ENCODE measurements at regions not wholly inside any gene's neighbourhood (a gene's known extent, or its start where the extent isn't known, plus 50 kb on each side); places are given as distances from the start of the nearest gene placed in this dataset.

DNA sequence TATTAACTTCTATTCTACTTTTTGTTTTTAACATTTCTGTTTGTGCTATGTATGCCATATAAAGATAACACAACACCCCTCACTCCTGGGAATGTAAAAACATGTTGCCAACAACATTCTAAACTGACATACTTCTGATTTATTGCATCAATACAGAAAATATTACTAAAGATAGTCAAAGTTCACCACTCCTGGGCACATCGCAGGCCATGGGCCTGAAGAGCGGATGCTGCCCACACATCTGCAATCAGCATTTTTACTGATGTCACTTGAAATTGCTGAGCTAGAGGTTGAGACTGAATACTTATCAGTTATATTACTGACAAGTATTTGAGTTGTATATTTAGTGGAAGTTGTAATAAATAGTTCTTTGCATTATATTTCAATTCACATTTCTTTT, 711.9 kb upstream of the EPHA7 start (continued):
- TF ChIP-seq, protein P1, sequence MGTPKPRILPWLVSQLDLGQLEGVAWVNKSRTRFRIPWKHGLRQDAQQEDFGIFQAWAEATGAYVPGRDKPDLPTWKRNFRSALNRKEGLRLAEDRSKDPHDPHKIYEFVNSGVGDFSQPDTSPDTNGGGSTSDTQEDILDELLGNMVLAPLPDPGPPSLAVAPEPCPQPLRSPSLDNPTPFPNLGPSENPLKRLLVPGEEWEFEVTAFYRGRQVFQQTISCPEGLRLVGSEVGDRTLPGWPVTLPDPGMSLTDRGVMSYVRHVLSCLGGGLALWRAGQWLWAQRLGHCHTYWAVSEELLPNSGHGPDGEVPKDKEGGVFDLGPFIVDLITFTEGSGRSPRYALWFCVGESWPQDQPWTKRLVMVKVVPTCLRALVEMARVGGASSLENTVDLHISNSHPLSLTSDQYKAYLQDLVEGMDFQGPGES (IDR thresholded peaks at IDR 0.05; ENCODE audit: low read depth, low read length) = no peak
- TF ChIP-seq SMC3 (IDR thresholded peaks at IDR 0.05; ENCODE audit: low read depth, low read length) (no peak), EZH2phosphoT487 (IDR thresholded peaks at IDR 0.05; ENCODE audit: borderline replicate concordance, low read depth) (no peak), CHD2 (IDR thresholded peaks at IDR 0.05; ENCODE audit: low read length, partially characterized antibody) (no peak), EP300 (IDR thresholded peaks at IDR 0.05; ENCODE audit: borderline replicate concordance in 1 of 2, low read depth in 1 of 2, low read length in 1 of 2) (no peak), FOSL2 (IDR thresholded peaks at IDR 0.05; ENCODE audit: borderline replicate concordance, low read depth) (no peak), RCOR1 (IDR thresholded peaks at IDR 0.05; ENCODE audit: low read length) (no peak), MXI1 (IDR thresholded peaks at IDR 0.05; ENCODE audit: low read depth, low read length) (no peak), YY1 (IDR thresholded peaks at IDR 0.05; ENCODE audit: low read depth) (no peak)
- TF ChIP-seq, protein P2, sequence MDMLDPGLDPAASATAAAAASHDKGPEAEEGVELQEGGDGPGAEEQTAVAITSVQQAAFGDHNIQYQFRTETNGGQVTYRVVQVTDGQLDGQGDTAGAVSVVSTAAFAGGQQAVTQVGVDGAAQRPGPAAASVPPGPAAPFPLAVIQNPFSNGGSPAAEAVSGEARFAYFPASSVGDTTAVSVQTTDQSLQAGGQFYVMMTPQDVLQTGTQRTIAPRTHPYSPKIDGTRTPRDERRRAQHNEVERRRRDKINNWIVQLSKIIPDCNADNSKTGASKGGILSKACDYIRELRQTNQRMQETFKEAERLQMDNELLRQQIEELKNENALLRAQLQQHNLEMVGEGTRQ (IDR thresholded peaks at IDR 0.05; ENCODE audit: borderline replicate concordance, low read depth, low read length) = no peak
- TF ChIP-seq, protein P3, sequence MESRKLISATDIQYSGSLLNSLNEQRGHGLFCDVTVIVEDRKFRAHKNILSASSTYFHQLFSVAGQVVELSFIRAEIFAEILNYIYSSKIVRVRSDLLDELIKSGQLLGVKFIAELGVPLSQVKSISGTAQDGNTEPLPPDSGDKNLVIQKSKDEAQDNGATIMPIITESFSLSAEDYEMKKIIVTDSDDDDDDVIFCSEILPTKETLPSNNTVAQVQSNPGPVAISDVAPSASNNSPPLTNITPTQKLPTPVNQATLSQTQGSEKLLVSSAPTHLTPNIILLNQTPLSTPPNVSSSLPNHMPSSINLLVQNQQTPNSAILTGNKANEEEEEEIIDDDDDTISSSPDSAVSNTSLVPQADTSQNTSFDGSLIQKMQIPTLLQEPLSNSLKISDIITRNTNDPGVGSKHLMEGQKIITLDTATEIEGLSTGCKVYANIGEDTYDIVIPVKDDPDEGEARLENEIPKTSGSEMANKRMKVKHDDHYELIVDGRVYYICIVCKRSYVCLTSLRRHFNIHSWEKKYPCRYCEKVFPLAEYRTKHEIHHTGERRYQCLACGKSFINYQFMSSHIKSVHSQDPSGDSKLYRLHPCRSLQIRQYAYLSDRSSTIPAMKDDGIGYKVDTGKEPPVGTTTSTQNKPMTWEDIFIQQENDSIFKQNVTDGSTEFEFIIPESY (IDR thresholded peaks at IDR 0.05; ENCODE audit: borderline replicate concordance, low read depth) = no peak

DNA sequence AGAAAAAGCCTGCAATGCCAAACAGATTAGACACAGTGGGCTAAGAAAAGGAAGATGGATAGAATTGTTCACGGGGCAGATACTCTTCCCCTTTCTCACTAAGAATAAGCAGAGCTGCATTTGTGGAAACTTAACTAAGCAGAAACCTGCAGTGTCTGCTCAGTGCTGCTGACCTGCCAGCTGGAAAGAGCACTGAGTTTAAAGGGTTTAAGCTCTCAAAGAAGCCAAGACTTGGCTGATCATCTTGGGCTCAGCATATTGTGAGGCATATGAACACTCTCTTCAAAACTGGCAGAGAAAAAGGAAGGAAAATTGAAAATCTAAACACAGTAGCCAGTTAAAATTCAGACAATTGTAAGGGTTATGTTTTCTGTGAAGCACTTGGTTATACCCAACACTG, 711.1 kb upstream of the EPHA7 start:
- ChIA-PET CTCF (no interaction called here), POLR2A (no interaction called here)
- Histone ChIP-seq H3K36me3 (replicated peaks in 1 of 2; ENCODE audit: control insufficient read depth in 1 of 2, insufficient read depth in 2 of 2, low read length in 1 of 2) (no peaks in the 10 kb centered on the region), H3K27ac (ENCODE audit: low read depth in 2 of 2, low read length in 1 of 2) (no peak overlapping the region), H2AFZ (ENCODE audit: low read depth) (no peak overlapping the region), H3K4me1 (ENCODE audit: control insufficient read depth in 1 of 2, insufficient read depth in 2 of 2, low read depth in 1 of 2, low read length in 1 of 2) (no peaks in the 10 kb centered on the region), H3K27me3 (ENCODE audit: insufficient read depth) (no peaks in the 10 kb centered on the region), H3K9ac (no peak overlapping the region), H3K4me2 (no peak overlapping the region), H3K4me3 (ENCODE audit: low read depth in 2 of 2, low read length in 1 of 2) (no peak overlapping the region), H4K20me1 (ENCODE audit: insufficient read depth) (no peaks in the 10 kb centered on the region), H3K9me3 (no peaks in the 10 kb centered on the region), H3K9me2 (no peaks in the 10 kb centered on the region), H3F3A (replicated peaks; ENCODE audit: insufficient read depth) (no peaks in the 10 kb centered on the region), H3K79me2 (ENCODE audit: insufficient read depth) (no peaks in the 10 kb centered on the region)
- TF ChIP-seq MXI1 (IDR thresholded peaks at IDR 0.05; ENCODE audit: low read depth, low read length) (no peak), ELF1 (IDR thresholded peaks at IDR 0.05) (no peak), RAD21 (IDR thresholded peaks at IDR 0.05; ENCODE audit: low read length) (no peak), RXRA (IDR thresholded peaks at IDR 0.05; ENCODE audit: borderline replicate concordance, low read depth) (no peak), TCF12 (IDR thresholded peaks at IDR 0.05) (no peak), NFIC (IDR thresholded peaks at IDR 0.05; ENCODE audit: borderline replicate concordance) (no peak), JUND (IDR thresholded peaks at IDR 0.05) (no peak), RCOR1 (IDR thresholded peaks at IDR 0.05; ENCODE audit: low read length) (no peak), GATA2 (CRISPR knock-in tag; IDR thresholded peaks at IDR 0.05) (no peak), YY1 (IDR thresholded peaks at IDR 0.05; ENCODE audit: low read depth) (no peak), FOXM1 (IDR thresholded peaks at IDR 0.05; ENCODE audit: low read depth) (no peak)
- TF ChIP-seq, protein P3 (IDR thresholded peaks at IDR 0.05; ENCODE audit: borderline replicate concordance, low read depth) = no peak
- TF ChIP-seq, protein P4, sequence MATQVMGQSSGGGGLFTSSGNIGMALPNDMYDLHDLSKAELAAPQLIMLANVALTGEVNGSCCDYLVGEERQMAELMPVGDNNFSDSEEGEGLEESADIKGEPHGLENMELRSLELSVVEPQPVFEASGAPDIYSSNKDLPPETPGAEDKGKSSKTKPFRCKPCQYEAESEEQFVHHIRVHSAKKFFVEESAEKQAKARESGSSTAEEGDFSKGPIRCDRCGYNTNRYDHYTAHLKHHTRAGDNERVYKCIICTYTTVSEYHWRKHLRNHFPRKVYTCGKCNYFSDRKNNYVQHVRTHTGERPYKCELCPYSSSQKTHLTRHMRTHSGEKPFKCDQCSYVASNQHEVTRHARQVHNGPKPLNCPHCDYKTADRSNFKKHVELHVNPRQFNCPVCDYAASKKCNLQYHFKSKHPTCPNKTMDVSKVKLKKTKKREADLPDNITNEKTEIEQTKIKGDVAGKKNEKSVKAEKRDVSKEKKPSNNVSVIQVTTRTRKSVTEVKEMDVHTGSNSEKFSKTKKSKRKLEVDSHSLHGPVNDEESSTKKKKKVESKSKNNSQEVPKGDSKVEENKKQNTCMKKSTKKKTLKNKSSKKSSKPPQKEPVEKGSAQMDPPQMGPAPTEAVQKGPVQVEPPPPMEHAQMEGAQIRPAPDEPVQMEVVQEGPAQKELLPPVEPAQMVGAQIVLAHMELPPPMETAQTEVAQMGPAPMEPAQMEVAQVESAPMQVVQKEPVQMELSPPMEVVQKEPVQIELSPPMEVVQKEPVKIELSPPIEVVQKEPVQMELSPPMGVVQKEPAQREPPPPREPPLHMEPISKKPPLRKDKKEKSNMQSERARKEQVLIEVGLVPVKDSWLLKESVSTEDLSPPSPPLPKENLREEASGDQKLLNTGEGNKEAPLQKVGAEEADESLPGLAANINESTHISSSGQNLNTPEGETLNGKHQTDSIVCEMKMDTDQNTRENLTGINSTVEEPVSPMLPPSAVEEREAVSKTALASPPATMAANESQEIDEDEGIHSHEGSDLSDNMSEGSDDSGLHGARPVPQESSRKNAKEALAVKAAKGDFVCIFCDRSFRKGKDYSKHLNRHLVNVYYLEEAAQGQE (IDR thresholded peaks at IDR 0.05; ENCODE audit: low read depth, low read length) = no peak
- 5% methylated on average over 1 of the region's 1 CpG for WGBS (ENCODE audit: low lambda C conversion rate)
- no peak for DNase-seq

All from SK-N-SH (cell line).